Ovary (tissue), 3 donors: ENCODE measurements at regions not wholly inside any gene's neighbourhood (a gene's known extent, or its start where the extent isn't known, plus 50 kb on each side); places are given as distances from the start of the nearest gene placed in this dataset.

Experiments
- EP300 ChIP-seq: sonication (generic); formaldehyde crosslinking; IDR thresholded peaks from one replicate; pipeline ENCODE4 v1.6.1; 2017; ENCODE audit warnings: antibody characterized with exemption
- TF ChIP-seq, protein P1 (sequence below), 3 donors: fragments of 450-650 bp in 2 of 3; fragments of 200-600 bp in 1 of 3; IDR thresholded peaks; one replicate each; pipeline versions ENCODE4 v1.5.1 to v1.8.0; 2016 to 2022; ENCODE audit warnings: antibody characterized with exemption in 3 of 3, mild to moderate bottlenecking in 1 of 3
- donor health status: DM: no; HTN: no; CAD: no.

DNA sequence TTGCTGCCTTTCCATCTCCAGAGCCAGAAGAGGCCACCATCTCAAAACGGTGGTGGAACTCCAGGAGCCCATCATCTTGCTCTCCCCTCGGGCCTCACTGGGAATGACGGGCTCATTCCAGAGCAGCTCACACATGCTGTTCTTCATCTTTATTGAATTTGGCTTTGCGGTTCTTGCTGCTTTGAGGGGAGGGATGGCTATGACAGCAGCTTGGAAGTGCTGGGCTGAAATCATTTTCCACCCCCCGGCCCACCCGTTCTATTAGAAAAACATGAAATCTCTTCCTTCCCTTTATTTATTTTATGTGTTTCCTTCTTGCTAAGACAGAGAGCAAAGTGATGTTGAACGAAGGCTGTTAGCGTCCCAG is 149.8 kb upstream of the RPL38 start:
- no peak for TF ChIP-seq EP300
- TF ChIP-seq, protein P1, sequence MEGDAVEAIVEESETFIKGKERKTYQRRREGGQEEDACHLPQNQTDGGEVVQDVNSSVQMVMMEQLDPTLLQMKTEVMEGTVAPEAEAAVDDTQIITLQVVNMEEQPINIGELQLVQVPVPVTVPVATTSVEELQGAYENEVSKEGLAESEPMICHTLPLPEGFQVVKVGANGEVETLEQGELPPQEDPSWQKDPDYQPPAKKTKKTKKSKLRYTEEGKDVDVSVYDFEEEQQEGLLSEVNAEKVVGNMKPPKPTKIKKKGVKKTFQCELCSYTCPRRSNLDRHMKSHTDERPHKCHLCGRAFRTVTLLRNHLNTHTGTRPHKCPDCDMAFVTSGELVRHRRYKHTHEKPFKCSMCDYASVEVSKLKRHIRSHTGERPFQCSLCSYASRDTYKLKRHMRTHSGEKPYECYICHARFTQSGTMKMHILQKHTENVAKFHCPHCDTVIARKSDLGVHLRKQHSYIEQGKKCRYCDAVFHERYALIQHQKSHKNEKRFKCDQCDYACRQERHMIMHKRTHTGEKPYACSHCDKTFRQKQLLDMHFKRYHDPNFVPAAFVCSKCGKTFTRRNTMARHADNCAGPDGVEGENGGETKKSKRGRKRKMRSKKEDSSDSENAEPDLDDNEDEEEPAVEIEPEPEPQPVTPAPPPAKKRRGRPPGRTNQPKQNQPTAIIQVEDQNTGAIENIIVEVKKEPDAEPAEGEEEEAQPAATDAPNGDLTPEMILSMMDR (IDR thresholded peaks at IDR 0.05): no peak
